Activated naive CD8-positive, alpha-beta T cell treated with anti-CD3 and anti-CD28 coated beads for 36 hours (primary cell): ENCODE measurements at regions not wholly inside any gene's neighbourhood (a gene's known extent, or its start where the extent isn't known, plus 50 kb on each side); places are given as distances from the start of the nearest gene placed in this dataset.

Experiments used
- DNase-seq: peaks from one replicate; pipeline ENCODE4 v3.0.0; 2021
- H3K27ac Mint-ChIP-seq: one replicate; pipeline ENCODE4 v1.8.0; 2022; ENCODE audit warnings: mild to moderate bottlenecking, moderate library complexity, mixed read lengths
- H3K27me3 Mint-ChIP-seq: one replicate; pipeline ENCODE4 v1.8.0; 2022; ENCODE audit warnings: mild to moderate bottlenecking, mixed read lengths
- H3K36me3 Mint-ChIP-seq: one replicate; pipeline ENCODE4 v1.8.0; 2021; ENCODE audit warnings: mild to moderate bottlenecking, mixed read lengths
- H3K4me1 Mint-ChIP-seq: one replicate; pipeline ENCODE4 v1.8.0; 2021; ENCODE audit warnings: mixed read lengths
- H3K4me3 Mint-ChIP-seq: one replicate; pipeline ENCODE4 v1.8.0; 2022; ENCODE audit warnings: mild to moderate bottlenecking, moderate library complexity, mixed read lengths
- H3K9me3 Mint-ChIP-seq: one replicate; pipeline ENCODE4 v1.8.0; 2022; ENCODE audit warnings: mixed read lengths

- H3K27me3 Mint-ChIP-seq, result peaks cover 6% of the 10 kb centered on the region
- DNase-seq, result no peak
- H3K9me3 Mint-ChIP-seq, result no peaks in the 10 kb centered on the region
- no peaks in the 10 kb centered on the region for H3K4me1 Mint-ChIP-seq
- no peak overlapping the region for H3K4me3 Mint-ChIP-seq
- no peak overlapping the region for H3K27ac Mint-ChIP-seq
- no peaks in the 10 kb centered on the region for H3K36me3 Mint-ChIP-seq
These were observed 169.4 kb upstream of the TMEM161B start for GRCh38 chr5:88438006-88438405.

- H3K4me1 Mint-ChIP-seq, result no peaks in the 10 kb centered on the region
These were observed 167.6 kb upstream of the TMEM161B start for GRCh38 chr5:88436290-88436689.

GRCh38 chr5:88428633-88429032 is 160.0 kb upstream of the TMEM161B start:
- H3K9me3 Mint-ChIP-seq, result no peaks in the 10 kb centered on the region
- DNase-seq, result no peak
- no peaks in the 10 kb centered on the region for H3K4me1 Mint-ChIP-seq
- peaks cover 5% of the 10 kb centered on the region for H3K27me3 Mint-ChIP-seq
- H3K36me3 Mint-ChIP-seq, result no peaks in the 10 kb centered on the region
- H3K27ac Mint-ChIP-seq, result no peak overlapping the region
- H3K4me3 Mint-ChIP-seq, result no peak overlapping the region

More at GRCh38 chr5:88436290-88436689, 167.6 kb upstream of the TMEM161B start:
- H3K36me3 Mint-ChIP-seq, result no peaks in the 10 kb centered on the region
- peaks cover 6% of the 10 kb centered on the region for H3K27me3 Mint-ChIP-seq
- H3K4me3 Mint-ChIP-seq, result no peak overlapping the region
- DNase-seq, result no peak
- H3K27ac Mint-ChIP-seq, result no peak overlapping the region
- H3K9me3 Mint-ChIP-seq, result no peaks in the 10 kb centered on the region

GRCh38 chr5:88426441-88426840 is 157.8 kb upstream of the TMEM161B start:
- Mint-ChIP-seq H3K4me1 (no peaks in the 10 kb centered on the region), H3K9me3 (no peaks in the 10 kb centered on the region), H3K27ac (no peak overlapping the region), H3K4me3 (no peak overlapping the region), H3K27me3 (peaks cover 3% of the 10 kb centered on the region), H3K36me3 (no peaks in the 10 kb centered on the region)
- no peak for DNase-seq

- H3K27ac Mint-ChIP-seq, result no peak overlapping the region
- H3K4me1 Mint-ChIP-seq, result no peaks in the 10 kb centered on the region
- peaks cover 1% of the 10 kb centered on the region for H3K27me3 Mint-ChIP-seq
- no peaks in the 10 kb centered on the region for H3K9me3 Mint-ChIP-seq
- H3K36me3 Mint-ChIP-seq, result no peaks in the 10 kb centered on the region
- no peak for DNase-seq
- H3K4me3 Mint-ChIP-seq, result no peak overlapping the region
These were observed 156.5 kb upstream of the TMEM161B start for GRCh38 chr5:88425124-88425523.

- H3K36me3 Mint-ChIP-seq, result no peaks in the 10 kb centered on the region
These were observed 151.3 kb upstream of the TMEM161B start for GRCh38 chr5:88419931-88420330.

GRCh38 chr5:88407341-88407740 is 138.7 kb upstream of the TMEM161B start:
- no peaks in the 10 kb centered on the region for H3K36me3 Mint-ChIP-seq
- H3K27me3 Mint-ChIP-seq, result no peaks in the 10 kb centered on the region
- no peak overlapping the region for H3K27ac Mint-ChIP-seq
- no peak for DNase-seq
- H3K4me3 Mint-ChIP-seq, result no peak overlapping the region
- no peaks in the 10 kb centered on the region for H3K9me3 Mint-ChIP-seq
- H3K4me1 Mint-ChIP-seq, result peaks cover 1% of the 10 kb centered on the region

More at GRCh38 chr5:88419931-88420330, 151.3 kb upstream of the TMEM161B start:
- Mint-ChIP-seq H3K4me1 (no peaks in the 10 kb centered on the region), H3K4me3 (no peak overlapping the region), H3K9me3 (no peaks in the 10 kb centered on the region), H3K27ac (no peak overlapping the region), H3K27me3 (no peaks in the 10 kb centered on the region)
- no peak for DNase-seq

- Mint-ChIP-seq H3K27me3 (peaks cover 7% of the 10 kb centered on the region), H3K4me1 (peaks cover 1% of the 10 kb centered on the region), H3K9me3 (no peaks in the 10 kb centered on the region), H3K4me3 (no peak overlapping the region), H3K27ac (no peak overlapping the region), H3K36me3 (no peaks in the 10 kb centered on the region)
- no peak for DNase-seq
These were observed 137.1 kb upstream of the TMEM161B start for GRCh38 chr5:88405783-88406182.

- Mint-ChIP-seq H3K4me1 (peaks cover 1% of the 10 kb centered on the region), H3K4me3 (no peak overlapping the region), H3K9me3 (no peaks in the 10 kb centered on the region), H3K27me3 (peaks cover 7% of the 10 kb centered on the region), H3K27ac (no peak overlapping the region), H3K36me3 (no peaks in the 10 kb centered on the region)
- DNase-seq, result no peak
These were observed 135.8 kb upstream of the TMEM161B start for GRCh38 chr5:88404405-88404804.

- no peak overlapping the region for H3K27ac Mint-ChIP-seq
- H3K4me3 Mint-ChIP-seq, result no peak overlapping the region
- no peak for DNase-seq
- no peaks in the 10 kb centered on the region for H3K4me1 Mint-ChIP-seq
- H3K36me3 Mint-ChIP-seq, result no peaks in the 10 kb centered on the region
- H3K9me3 Mint-ChIP-seq, result no peaks in the 10 kb centered on the region
- peaks cover 21% of the 10 kb centered on the region for H3K27me3 Mint-ChIP-seq
These were observed 133.0 kb upstream of the TMEM161B start for GRCh38 chr5:88401686-88402085.

- H3K4me1 Mint-ChIP-seq, result no peaks in the 10 kb centered on the region
- H3K4me3 Mint-ChIP-seq, result no peak overlapping the region
- no peaks in the 10 kb centered on the region for H3K9me3 Mint-ChIP-seq
- H3K27ac Mint-ChIP-seq, result no peak overlapping the region
- DNase-seq, result no peak
- peaks cover 25% of the 10 kb centered on the region for H3K27me3 Mint-ChIP-seq
- no peaks in the 10 kb centered on the region for H3K36me3 Mint-ChIP-seq
These were observed 132.6 kb upstream of the TMEM161B start for GRCh38 chr5:88401228-88401627.

GRCh38 chr5:88399561-88399960 is 130.9 kb upstream of the TMEM161B start:
- no peak for DNase-seq
- no peaks in the 10 kb centered on the region for H3K36me3 Mint-ChIP-seq
- no peaks in the 10 kb centered on the region for H3K4me1 Mint-ChIP-seq
- H3K4me3 Mint-ChIP-seq, result no peak overlapping the region
- H3K27ac Mint-ChIP-seq, result no peak overlapping the region
- no peaks in the 10 kb centered on the region for H3K9me3 Mint-ChIP-seq
- peaks cover 29% of the 10 kb centered on the region for H3K27me3 Mint-ChIP-seq

GRCh38 chr5:88398316-88398715 is 129.7 kb upstream of the TMEM161B start:
- no peak overlapping the region for H3K27ac Mint-ChIP-seq
- H3K27me3 Mint-ChIP-seq, result peaks cover 29% of the 10 kb centered on the region
- H3K9me3 Mint-ChIP-seq, result no peaks in the 10 kb centered on the region
- no peak for DNase-seq
- no peaks in the 10 kb centered on the region for H3K36me3 Mint-ChIP-seq
- no peaks in the 10 kb centered on the region for H3K4me1 Mint-ChIP-seq
- H3K4me3 Mint-ChIP-seq, result no peak overlapping the region

- Mint-ChIP-seq H3K9me3 (no peaks in the 10 kb centered on the region), H3K36me3 (no peaks in the 10 kb centered on the region), H3K4me3 (no peak overlapping the region), H3K27ac (no peak overlapping the region), H3K4me1 (no peaks in the 10 kb centered on the region), H3K27me3 (peaks cover 29% of the 10 kb centered on the region)
- DNase-seq, result no peak
These were observed 128.2 kb upstream of the TMEM161B start for GRCh38 chr5:88396751-88397281.

- Mint-ChIP-seq H3K27ac (no peak overlapping the region), H3K9me3 (no peaks in the 10 kb centered on the region), H3K27me3 (peaks cover 23% of the 10 kb centered on the region), H3K4me1 (no peaks in the 10 kb centered on the region), H3K4me3 (no peak overlapping the region), H3K36me3 (no peaks in the 10 kb centered on the region)
- no peak for DNase-seq
These were observed 127.4 kb upstream of the TMEM161B start for GRCh38 chr5:88396000-88396535.

- no peaks in the 10 kb centered on the region for H3K36me3 Mint-ChIP-seq
- no peak for DNase-seq
- H3K4me1 Mint-ChIP-seq, result no peaks in the 10 kb centered on the region
- H3K4me3 Mint-ChIP-seq, result no peak overlapping the region
- H3K9me3 Mint-ChIP-seq, result no peaks in the 10 kb centered on the region
- H3K27ac Mint-ChIP-seq, result no peak overlapping the region
- peaks cover 22% of the 10 kb centered on the region for H3K27me3 Mint-ChIP-seq
These were observed 126.6 kb upstream of the TMEM161B start for GRCh38 chr5:88395264-88395663.
